ENCODE measurements at regions not wholly inside any gene's neighbourhood (a gene's known extent, or its start where the extent isn't known, plus 50 kb on each side); places are given as distances from the start of the nearest gene placed in this dataset.

DNA sequence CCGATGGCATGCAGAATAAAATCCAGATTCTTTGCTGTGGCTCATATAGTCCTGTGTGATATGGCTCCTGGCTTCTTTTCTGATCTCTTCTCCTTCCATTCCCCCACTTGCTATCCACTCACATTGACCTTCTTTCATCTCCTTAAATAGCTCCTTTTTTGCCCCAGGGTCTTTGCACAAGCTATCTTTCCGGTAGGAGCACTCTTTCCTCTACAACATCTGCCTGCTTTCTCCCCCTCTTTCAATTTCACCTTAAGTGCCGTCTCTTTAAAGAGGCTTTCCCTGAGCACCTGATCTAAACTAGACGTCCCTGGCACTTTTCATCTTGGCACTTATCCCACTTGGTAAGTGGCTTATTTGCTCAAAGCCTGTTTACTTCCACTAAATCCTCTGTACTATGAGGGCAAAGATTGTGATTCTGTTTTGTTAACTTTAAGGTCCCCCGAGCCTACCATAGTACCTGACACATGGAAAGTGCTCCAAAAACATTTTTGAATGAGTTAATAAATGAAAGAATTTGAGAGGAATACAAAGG is 323.3 kb upstream of the TLE3 start:
- DNase-seq = no peak

DNA sequence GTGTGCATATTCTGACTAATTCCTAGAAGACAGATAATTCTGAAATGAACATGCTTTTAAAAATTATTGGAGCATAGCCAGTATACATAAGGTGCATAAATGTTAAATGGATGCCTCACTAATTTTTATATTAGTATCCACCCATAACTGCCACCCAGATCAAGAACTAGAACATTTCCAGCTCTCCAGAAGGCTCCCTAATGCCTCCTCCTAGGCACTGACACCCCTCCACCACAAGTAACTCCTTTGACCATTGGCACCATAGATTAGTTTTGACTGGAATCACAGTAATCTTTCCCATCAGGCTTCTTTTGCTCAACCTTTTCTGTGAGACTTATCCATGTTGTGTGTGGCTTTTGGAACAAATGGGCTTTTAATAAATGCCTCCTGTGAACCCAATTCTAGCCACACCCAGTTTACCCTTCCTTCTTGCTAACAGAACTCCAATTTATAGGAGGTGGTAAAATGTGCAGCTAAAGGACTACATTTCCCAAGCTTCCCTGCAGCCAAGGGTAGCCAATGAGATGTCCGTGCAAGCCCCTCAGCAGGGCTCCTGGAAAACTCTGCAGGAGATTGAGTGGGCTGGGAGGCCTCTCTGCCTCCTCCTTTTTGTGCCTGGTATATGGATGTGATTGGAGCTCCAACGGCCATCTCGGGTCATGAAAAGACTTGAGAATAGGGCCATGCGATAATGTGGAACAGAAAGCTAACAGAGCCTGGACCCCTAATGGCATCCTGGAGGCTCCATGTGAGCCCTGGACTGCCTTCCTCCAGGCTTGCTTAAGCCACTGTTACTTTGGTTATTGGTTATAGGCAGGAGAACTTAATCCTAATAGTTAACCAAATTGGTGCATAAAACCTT is 322.6 kb upstream of the TLE3 start:
- DNase-seq = no peak

DNA sequence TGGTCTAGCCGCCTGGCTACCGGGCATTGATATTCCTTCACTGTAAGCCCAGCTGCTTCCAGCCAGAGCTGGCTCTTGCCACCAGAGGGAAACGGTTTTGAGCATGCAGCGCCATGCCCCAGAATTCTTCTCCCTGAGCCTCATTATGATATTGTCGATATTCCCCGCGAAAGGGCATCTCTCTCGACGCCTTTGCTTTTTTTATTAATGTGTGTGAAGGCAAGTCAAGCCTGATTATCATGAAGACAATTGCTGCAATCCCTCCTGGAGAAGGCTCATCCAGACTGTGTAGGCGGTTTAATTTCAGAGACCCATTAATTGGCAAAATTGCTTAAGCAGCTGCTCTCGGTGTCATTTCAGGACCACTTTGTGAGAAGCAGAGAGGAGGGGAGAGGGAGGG is 321.2 kb upstream of the TLE3 start:
- no peak for DNase-seq

DNA sequence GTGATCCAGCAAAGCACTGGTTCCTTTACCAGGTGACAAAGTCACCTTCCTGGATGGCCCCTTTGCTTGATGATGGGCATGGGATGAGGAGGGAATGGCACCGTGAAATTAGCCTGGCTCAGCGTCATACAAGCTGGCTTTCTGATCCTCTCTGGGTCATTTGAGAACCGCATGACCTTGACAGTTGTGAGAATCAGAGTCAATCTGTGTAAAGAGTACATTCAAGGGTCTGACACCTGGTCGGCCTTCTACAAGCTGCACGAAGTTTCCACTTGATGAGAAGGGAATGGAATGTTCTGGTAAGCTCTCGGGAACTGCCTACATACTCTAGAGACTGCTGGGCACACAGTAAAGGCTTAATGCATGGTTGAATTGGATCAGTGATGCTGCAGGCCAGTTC is 319.8 kb upstream of the TLE3 start:
- no peak for DNase-seq

DNA sequence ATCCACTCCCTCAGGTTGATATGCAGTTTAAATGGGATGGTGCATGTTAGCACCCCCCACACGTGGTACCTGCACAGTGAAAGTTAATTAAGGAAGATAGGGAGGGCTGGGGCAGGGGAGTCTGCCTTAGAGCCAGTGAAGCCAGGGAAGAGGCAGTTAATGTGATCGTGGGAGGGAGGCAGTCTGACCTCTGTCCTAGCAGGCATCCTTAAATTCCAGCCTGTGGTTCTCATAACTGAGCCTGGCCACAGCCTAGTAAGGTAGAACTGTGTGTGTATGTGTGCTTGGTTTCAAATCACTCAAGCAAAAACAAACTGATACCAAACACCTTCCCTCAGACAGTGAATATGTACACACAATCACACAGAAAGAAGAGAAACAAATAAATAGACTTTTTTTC is 319.1 kb upstream of the TLE3 start:
- no peak for DNase-seq

DNA sequence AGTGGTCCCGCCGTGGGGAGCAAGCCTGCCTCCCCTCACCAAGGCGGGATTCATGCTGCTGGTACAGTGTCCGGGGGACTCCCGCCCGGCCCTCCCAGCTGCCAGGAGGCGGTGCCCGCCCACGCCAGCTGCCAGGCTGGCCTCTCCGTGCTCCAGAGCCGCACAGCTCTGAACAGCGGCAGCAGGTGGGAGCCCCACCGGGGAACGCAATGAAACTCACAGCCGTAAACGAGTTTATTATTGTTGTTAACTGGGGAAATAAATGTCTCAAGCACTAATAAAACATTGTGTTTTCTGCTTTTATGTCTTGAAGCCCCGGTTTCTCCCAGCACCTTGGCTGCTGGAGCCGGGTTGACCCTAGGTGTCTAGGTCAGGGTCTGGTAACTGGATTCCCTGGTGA is 317.7 kb upstream of the TLE3 start:
- DNase-seq = no peak

DNA sequence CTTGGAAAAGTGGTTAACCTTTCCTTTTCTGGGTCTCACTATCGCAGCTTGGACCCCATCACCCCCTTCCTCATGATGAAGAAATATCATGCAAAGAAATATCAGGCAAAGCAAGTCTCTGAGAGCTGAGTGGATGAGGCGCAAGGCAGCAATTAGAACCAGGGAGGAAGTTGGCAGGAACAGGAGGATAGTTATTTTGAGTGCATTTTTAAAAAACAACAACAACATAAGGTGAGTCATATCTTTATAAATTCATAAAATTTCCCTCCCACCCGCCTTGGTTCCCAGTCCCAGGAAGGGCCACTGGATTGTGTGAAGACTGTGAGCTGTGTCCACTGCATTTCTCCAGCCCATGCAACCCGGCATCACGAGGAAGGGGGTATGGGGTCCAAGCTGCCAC is 316.9 kb upstream of the TLE3 start:
- no peak for DNase-seq

DNA sequence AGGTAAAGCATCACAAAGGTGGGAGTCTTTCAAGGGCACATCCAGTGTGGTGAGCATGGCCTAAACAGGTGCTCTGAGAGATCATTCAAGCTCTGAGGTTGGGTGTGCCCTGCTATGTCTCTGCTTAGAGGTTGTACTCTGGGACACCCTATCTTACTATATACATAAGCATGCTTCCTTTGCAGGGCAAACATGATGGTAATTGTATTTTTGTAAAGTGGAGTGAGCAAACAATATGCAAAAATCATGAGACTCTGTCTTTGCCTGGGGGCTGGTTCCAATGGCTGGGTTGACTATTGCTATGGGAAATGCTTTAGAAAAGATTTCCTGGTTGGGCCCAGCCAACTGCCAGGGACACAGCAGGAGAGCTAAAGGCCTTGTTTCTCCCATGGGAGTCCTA is 315.1 kb upstream of the TLE3 start:
- no peak for DNase-seq

DNA sequence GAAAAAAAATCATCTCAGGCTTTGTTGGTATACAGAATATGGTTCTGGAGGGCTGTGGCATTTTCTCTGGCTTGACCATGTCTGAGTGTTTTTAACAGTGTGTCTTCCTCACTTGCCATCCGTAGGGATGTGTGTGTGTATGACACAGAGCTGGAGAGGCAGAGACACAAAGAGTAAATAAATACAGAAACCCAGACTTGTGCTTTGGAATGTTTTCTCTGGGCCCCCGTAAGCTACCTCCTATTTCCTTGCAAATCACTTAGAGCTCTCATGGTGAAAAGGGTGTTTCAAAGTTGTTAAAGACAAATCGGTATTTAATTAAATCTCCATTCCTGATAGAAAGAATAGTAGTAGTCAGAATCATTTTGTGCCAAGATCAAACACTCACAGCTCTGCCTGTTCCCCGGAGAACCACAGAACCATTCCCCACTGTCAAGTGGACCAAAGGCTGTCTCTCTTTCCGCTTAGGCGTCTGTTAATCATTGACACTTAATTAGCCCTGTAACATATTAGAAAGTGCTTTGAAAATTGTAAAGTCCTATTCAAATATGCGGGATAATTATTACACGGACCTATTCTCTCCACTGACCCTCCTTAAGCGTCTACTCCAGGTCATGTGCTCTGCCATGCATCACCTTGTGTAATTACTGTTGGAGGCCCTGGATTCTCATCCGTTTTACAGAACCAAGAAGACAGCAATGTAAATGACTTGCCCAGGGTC is 313.6 kb upstream of the TLE3 start:
- DNase-seq = no peak

DNA sequence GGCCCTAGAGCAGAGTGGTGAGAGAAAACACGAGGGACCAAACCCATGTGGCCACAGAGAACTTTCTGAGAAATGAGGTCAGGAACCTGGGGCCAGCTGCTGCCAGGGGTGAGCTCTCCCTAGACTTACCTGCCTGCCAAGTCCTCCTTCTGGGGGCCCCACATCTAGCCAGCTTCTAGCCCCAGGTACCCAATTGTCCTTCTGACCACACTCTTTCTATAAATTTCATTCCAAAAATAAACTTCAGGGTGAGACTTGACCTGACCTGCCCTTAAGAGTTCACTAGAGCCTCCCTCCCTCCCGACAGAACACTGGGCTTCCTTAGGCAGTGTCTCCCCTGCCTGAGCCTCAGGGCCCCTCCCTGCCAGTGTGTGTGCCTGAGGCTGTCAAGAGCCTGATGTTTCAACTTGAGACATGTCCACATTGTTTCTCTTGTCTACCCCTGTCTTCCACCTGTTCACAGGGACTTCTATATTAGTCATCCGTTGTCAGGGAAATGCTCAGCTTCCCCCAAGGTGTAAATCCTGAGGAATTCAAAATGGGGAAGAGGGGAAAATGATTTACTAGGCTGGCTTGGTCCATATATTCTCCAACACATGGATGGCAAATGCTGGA is 312.8 kb upstream of the TLE3 start:
- no peak for DNase-seq

DNA sequence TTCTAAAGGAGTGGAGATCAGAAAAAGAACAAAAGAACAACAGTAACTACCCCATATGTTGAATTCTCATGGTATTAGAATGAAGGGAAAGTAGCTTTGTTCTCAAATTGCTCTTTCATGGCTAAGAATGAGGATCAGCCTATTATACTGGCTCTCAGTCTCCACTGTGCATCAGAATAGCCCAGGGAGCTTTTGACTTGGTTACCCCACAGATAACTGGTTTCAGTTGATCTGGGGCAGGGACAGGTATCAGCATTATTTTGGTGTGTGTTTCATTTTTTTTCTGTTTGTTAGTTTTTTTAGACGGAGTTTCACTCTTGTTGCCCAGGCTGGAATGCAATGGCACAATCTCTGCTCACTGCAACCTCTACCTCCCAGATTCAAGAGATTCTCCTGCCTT is 311.7 kb upstream of the TLE3 start:
- DNase-seq = no peak

DNA sequence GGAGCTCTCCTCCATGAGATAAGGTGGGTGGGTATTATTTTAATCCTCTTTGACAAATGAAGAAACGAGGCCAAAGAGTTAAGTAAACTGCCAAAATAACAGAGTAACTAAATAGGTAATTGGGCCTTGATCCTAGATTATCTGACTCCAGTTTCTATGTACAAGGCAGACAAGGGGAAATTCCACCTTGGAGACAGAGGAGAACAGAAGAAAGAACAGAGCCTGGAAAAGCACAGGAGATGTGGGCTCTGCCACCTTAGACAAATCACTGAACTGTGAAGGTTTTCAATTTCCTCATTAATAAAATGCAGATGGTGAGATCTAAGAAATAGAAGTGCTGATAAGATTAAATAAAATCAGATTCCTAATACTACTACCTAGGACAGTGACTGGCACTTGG is 310.2 kb upstream of the TLE3 start:
- no peak for DNase-seq

DNA sequence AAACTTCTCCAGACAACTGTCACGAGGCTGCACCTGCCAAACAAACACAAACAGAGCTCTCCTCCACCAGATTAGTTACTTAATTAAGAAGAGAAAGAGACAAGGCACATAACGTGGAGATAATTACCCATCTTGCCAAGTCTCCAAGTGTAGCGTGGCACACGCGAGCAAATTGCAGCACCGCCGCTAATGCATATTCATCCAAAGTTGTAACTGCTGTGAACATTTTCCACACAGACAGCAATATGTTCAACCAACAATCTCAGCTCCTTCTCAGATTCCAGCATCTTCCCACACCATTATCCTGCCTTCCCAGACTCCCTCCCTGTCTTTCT is 309.6 kb upstream of the TLE3 start:
- DNase-seq = no peak

DNA sequence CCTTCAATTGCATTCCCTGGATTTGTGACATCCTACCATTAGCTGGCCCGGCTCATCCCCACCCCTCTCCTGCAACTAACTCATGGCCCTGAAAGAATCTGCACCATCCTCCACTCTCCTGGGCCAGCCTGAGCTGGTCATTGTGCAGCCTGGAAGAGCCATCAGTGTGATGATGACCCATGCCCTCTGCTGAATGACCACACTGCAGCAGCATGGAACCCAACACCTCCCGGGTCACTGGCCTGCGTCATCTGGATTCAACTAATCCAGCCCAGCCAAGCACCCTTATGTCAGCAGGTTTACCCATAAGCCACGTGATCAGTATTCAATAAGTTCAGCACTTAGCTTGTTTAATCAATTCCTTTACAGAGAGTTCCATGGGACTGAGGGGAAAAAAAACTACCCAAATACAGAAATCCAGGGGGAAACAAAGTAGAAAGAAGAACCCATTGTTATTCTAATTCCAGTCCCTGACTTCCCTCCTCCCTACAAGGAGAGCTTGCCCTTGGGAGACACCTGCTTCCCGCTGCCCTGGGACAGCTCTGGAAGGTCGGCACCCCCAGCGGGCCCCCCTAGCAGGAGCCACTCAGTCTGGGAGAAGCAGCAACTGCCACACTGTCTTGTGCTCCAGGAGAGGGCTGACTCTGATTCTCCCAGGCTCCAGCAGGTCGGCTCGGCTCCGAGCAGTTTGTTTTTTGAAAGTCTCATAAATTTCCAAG is 309.1 kb upstream of the TLE3 start:
- no peak for DNase-seq

DNA sequence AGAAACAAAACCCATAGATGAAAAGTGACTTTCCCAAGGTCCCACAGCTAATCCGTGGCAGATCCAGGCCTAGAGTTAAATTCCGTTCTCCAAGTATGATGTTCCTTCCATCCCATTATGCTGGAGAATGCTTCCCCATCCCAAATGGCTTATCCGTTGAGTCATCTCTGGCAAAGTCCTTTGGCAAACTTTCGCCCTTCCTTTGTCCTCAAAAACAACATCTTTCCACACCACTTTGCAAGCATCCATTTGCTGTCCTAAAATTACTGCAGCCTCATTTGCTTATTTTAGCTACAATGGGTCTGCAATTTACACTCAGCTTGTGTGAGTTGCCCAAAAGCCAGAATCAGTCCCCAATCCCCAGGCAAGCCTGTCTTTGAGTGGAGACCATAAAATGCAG is 304.0 kb upstream of the TLE3 start:
- DNase-seq = no peak

DNA sequence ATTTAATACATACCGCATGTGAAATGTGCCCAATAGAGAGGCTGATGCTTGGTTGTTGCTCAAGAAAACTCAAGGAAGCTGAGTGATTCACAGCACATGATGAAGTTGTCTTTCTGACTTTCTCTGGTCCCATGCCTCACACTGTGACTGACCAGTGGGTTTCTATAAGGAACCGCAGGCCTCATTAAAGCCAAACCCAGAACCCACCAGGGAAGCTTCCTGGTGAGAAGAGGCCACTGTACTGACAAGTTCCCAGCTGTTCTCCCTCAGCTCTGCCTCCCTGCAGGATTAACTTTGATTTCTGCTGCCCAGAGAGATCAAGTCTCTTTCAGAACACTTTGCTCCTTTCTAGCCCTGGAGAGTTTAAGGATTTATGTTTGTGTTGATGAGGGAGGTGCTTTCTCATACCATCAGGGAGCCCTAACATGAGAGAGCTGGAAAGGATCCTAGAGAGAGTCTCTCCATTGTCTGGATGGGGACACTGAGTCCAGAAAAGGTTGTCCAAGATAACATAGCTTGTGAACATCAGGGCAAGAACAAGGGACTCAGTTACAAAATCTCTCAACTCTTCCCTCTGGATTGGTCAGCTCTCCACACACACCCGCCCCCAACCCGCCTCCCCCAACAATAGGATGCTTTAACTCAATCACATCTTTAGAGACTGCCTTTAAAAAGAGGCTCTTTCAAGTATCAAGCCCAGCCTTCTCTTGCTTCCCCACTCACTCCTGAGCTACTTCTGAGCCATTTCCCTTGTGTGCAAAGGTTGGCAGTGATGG is 303.2 kb upstream of the TLE3 start:
- no peak for DNase-seq

DNA sequence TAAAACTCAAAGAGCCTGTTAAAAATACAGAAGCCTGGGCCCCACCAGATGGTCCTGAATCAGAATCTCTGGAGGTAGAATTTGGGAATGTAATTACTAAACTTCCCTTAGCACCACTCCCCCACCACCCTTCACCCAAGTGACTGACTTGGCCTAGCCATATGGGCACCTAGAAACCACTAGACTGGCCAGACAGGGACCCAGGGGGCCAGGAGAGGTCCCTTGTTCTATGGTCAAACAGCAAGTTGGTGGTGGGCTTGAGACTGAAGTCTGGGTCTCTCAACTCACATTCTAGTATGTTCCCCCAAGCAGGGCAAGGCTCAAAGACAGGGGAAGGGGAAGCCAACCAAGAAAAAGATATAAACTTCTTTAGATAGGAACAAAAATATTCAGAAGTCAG is 301.5 kb upstream of the TLE3 start:
- DNase-seq = no peak

DNA sequence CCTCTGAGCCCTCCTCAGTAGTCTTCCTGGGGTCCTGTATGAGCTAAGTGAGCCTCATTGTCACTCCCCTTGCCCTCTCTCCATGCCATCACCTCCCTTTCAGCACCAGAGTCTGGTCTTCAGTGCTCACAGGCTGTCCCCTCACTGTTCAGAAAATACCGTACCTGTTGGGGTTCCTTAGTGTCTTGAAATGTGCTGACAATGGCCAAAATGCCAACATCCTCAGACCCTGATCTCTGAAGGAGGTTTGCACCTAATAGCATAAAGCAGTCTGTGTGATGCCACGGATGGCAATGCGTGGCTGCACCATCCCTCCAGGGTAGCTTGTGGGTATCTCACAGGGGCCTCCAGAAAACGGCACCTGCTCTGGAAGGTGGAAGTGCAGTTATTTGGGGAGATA is 301.0 kb upstream of the TLE3 start:
- no peak for DNase-seq

DNA sequence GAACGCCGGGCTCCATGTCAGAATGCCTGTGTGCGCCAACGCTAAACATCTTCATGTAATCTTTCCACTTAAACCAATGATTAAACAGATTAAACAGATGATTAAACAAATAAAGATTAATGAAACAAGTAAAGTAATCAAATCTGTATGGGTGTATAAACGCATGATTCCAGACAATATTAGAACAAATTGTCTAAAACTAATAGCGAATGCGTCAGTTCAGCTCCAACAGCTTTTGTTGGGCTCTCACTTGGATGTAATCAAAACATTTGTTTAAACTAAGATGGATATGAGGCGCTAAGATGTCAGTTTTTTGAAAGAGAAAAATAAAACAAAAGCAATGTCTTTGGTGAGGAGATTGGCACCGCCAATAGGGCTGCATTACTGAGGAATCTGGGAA is 299.1 kb upstream of the TLE3 start:
- DNase-seq = no peak

DNA sequence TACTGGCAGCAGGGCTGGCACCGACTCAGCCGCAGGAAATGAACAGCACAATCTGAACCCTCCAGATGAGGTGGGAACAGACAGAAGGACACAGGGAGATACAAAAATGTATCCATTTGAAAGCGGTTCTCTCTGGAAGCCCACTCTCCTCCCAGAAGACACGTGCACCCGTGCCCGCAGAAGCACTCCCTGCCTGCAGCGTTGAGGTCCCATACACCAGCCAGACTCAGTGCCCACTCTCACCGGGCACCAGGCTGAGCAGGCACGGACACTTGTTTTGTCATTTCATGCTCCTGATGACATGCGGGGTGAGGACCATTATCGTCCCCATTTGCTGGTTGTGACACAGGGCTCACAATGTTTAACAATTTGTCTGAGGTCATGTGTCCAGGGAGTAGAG is 297.4 kb upstream of the TLE3 start:
- DNase-seq = no peak

DNA sequence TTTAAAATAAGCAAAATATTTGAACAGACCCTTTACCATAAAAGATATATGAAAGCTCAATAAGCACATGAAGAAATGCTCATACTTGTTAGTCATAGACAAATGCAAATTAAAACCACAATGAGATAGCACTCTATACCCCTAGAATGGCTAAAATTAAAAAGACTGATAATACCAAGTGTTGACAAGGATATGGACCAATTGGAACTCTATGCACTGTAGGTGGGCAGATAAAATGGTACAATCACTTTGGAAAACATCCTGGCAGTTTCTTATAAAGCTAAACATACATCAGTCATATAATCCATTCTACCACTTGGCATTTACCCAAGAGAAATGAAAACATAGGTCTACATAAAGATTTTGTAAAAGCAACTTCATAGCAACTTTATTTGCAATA is 293.0 kb upstream of the TLE3 start:
- DNase-seq = no peak

DNA sequence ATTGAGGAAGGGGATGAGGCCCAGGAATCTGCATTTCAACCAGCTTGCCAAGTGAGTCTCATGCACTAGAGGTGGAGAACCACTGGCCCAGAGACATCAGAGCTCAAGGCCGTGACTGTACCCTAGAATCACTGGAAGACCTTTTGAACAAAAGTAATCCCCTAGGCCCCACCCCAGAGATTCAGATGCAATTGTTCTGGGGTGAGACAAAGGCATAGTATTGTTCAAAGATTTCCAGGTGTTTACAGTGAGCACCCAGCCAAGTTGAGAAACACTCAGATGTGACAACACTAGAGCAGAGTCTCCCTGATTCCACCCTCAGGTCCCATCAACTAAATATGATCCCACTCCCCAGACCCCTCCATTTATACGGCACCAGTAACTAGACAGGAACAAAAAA is 290.3 kb upstream of the TLE3 start:
- no peak for DNase-seq

DNA sequence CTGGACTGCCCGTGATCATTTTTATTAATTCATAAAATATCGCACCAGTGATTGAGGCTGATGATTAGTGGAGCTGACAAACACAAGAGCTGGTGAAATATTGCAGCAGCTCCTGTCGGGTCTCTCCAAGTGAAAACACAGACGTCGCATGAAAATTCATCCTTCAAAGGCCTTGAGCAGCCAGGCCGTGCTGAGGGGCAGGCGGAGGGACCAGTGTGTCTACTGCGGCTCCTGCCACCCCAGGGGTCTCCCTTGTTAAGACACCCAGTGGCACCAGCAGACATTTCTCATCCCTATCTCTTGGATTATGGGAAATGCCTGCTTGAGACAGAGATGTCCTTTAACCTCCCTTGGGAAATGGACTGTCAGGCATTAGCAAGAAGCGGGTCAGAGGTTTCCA is 289.4 kb upstream of the TLE3 start:
- DNase-seq = no peak
